HCT116 (cell line): ENCODE measurements at regions not wholly inside any gene's neighbourhood (a gene's known extent, or its start where the extent isn't known, plus 50 kb on each side); places are given as distances from the start of the nearest gene placed in this dataset.

ENCODE experiments used
- ATAC-seq: fragments of 200-7000 bp; cut with Tn5 transposase; 2 replicates; pipeline ENCODE4 v1.9.1; 2020; ENCODE audit warnings: mild to moderate bottlenecking, moderate library complexity
- BruUV-seq: library from RNA; stranded (reverse); fragments of 400-500 nt; replicated peaks from 2 replicates; lab custom pipeline; 2021; lab: Mats Ljungman, UMichigan
- CTCF ChIA-PET: fragments of 300-600 bp; sonication (Branson Sonifier 250); formaldehyde crosslinking; loops from one replicate; lab custom pipeline; 2021; ENCODE audit warnings: antibody characterized with exemption; lab: Charles Lee
- POLR2A ChIA-PET: fragments of 300-600, 350-600 bp; sonication (Branson Sonifier 250); formaldehyde crosslinking; loops from one replicate; lab custom pipeline; 2021; ENCODE audit warnings: antibody characterized with exemption; lab: Charles Lee
- RAD21 ChIA-PET, 2 experiments: fragments of 300-600 bp; sonication (Branson Sonifier 250); formaldehyde crosslinking; loops; one replicate each; lab custom pipeline; 2023; ENCODE audit warnings: low total read pairs in 2 of 2; ENCODE audit not compliant: uncharacterized antibody in 2 of 2, unreplicated experiment in 2 of 2, low non-redundant PET in 1 of 2; lab: Charles Lee
- DNase-seq: peaks from one replicate; pipeline ENCODE4 v3.0.0-alpha.2; 2010; ENCODE audit warnings: low read depth, low spot score
- H2AFZ ChIP-seq: fragments of 200-600 bp; shearing (Covaris generic), sonication (generic); 2 replicates; pipeline ENCODE4 v1.6.1; 2017; ENCODE audit warnings: low read depth, mixed run types, mixed read lengths, antibody characterized with exemption, low read length; ENCODE audit not compliant: poor library complexity, severe bottlenecking
- H3K27ac ChIP-seq: 2 replicates; pipeline ENCODE4 v1.5.1; 2012; ENCODE audit warnings: low read depth, low read length
- H3K27me3 ChIP-seq: fragments of 200-600 bp; sonication (generic); 2 replicates; pipeline ENCODE4 v1.6.1; 2016; ENCODE audit warnings: mixed run types, low read length, mixed read lengths; ENCODE audit not compliant: insufficient read depth
- H3K36me3 ChIP-seq, 2 experiments: fragments of 200-500 bp in 1 of 2; fragments of 200-600 bp in 1 of 2; sonication (Bioruptor generic) in 1 of 2; sonication (generic) in 1 of 2; 2 replicates each; pipeline versions ENCODE4 v1.5.1 to v1.6.1; 2014 to 2016; ENCODE audit warnings: low read length in 2 of 2, inconsistent platforms in 1 of 2, mixed read lengths in 1 of 2, mixed run types in 1 of 2; ENCODE audit not compliant: insufficient read depth in 2 of 2, control insufficient read depth in 1 of 2
- H3K4me1 ChIP-seq, 2 experiments: fragments of 200-600 bp in 1 of 2; sonication (generic) in 1 of 2; 2 replicates each; pipeline versions ENCODE4 v1.5.1 to v1.6.1; 2012 to 2017; ENCODE audit warnings: low read length in 2 of 2, inconsistent platforms in 1 of 2, mild to moderate bottlenecking in 1 of 2, mixed read lengths in 1 of 2, mixed run types in 1 of 2, moderate library complexity in 1 of 2; ENCODE audit not compliant: insufficient read depth in 2 of 2, control insufficient read depth in 1 of 2
- H3K4me2 ChIP-seq: fragments of 200-600 bp; sonication (generic); 2 replicates; pipeline ENCODE4 v1.6.1; 2017; ENCODE audit warnings: mixed run types, low read length, mixed read lengths
- H3K4me3 ChIP-seq, 2 experiments: fragments of 200-600 bp in 1 of 2; sonication (generic) in 1 of 2; replicated peaks in 1 of 2; 2 replicates each; pipeline ENCODE4 v1.5.1; 2011 to 2016; ENCODE audit warnings: low read length in 2 of 2, control low read depth in 1 of 2, low read depth in 1 of 2, mild to moderate bottlenecking in 1 of 2, mixed read lengths in 1 of 2, mixed run types in 1 of 2
- H3K79me2 ChIP-seq: fragments of 200-600 bp; sonication (generic); 2 replicates; pipeline ENCODE4 v1.6.1; 2017; ENCODE audit warnings: mild to moderate bottlenecking, mixed run types, low read length, moderate library complexity, mixed read lengths; ENCODE audit not compliant: insufficient read depth
- H3K9ac ChIP-seq: fragments of 200-600 bp; sonication (generic); 2 replicates; pipeline ENCODE4 v1.6.1; 2016; ENCODE audit warnings: low read length, mixed read lengths
- H3K9me2 ChIP-seq: fragments of 200-600 bp; sonication (generic), shearing (Covaris generic); 2 replicates; pipeline ENCODE4 v1.6.1; 2017; ENCODE audit warnings: mixed run types, mild to moderate bottlenecking, moderate library complexity; ENCODE audit not compliant: insufficient read depth
- H3K9me3 ChIP-seq, 2 experiments: fragments of 200-500 bp in 1 of 2; fragments of 200-600 bp in 1 of 2; sonication (Bioruptor generic) in 1 of 2; sonication (generic) in 1 of 2; 2 replicates each; pipeline ENCODE4 v1.6.1; 2014 to 2017; ENCODE audit warnings: low read length in 2 of 2, mixed read lengths in 2 of 2, inconsistent platforms in 1 of 2, low read depth in 1 of 2, mild to moderate bottlenecking in 1 of 2, mixed run types in 1 of 2, moderate library complexity in 1 of 2; ENCODE audit not compliant: control insufficient read depth in 1 of 2, insufficient read depth in 1 of 2
- H4K20me1 ChIP-seq: fragments of 200-600 bp; sonication (generic), shearing (Covaris generic); 2 replicates; pipeline ENCODE4 v1.6.1; 2017; ENCODE audit warnings: mixed run types, mild to moderate bottlenecking, moderate library complexity; ENCODE audit not compliant: insufficient read depth
- ATF3 ChIP-seq: IDR thresholded peaks from 2 replicates; pipeline ENCODE4 v1.6.1; 2012
- CEBPB ChIP-seq: IDR thresholded peaks from 2 replicates; pipeline ENCODE4 v1.6.1; 2012; ENCODE audit warnings: low read depth
- CTCF ChIP-seq, 3 experiments: fragments of 200-600 bp in 1 of 3; sonication (generic) in 1 of 3; IDR thresholded peaks in 2 of 3; conservative IDR thresholded peaks in 1 of 3; 2 replicates each; pipeline ENCODE4 v1.5.1; 2012 to 2017; ENCODE audit warnings: low read depth in 2 of 3, low read length in 2 of 3, antibody characterized with exemption in 1 of 3, borderline replicate concordance in 1 of 3, control low read depth in 1 of 3, mild to moderate bottlenecking in 1 of 3, mixed read lengths in 1 of 3, mixed run types in 1 of 3, moderate library complexity in 1 of 3; ENCODE audit not compliant: insufficient read depth in 1 of 3
- EGR1 ChIP-seq: IDR thresholded peaks from 2 replicates; pipeline ENCODE4 v1.6.1; 2012; ENCODE audit warnings: low read depth
- ELF1 ChIP-seq: IDR thresholded peaks from 2 replicates; pipeline ENCODE4 v1.6.1; 2012; ENCODE audit warnings: low read depth, borderline replicate concordance
- EZH2 ChIP-seq: fragments of 200-600 bp; sonication (generic); IDR thresholded peaks from 2 replicates; pipeline ENCODE4 v1.6.1; 2017; ENCODE audit warnings: antibody characterized with exemption, mixed run types
- EZH2phosphoT487 ChIP-seq: fragments of 200-600 bp; IDR thresholded peaks from 2 replicates; pipeline ENCODE4 v1.6.1; 2018; ENCODE audit warnings: antibody characterized with exemption, borderline replicate concordance
- JUND ChIP-seq: IDR thresholded peaks from 2 replicates; pipeline ENCODE4 v1.6.1; 2012
- RAD21 ChIP-seq: IDR thresholded peaks from 2 replicates; pipeline ENCODE4 v1.6.1; 2012; ENCODE audit warnings: low read depth, mild to moderate bottlenecking
- SRF ChIP-seq: IDR thresholded peaks from 2 replicates; pipeline ENCODE4 v1.6.1; 2012; ENCODE audit warnings: low read depth
- ZBTB33 ChIP-seq: IDR thresholded peaks from 2 replicates; pipeline ENCODE4 v1.6.1; 2011; ENCODE audit warnings: mild to moderate bottlenecking, low read length, moderate library complexity; ENCODE audit not compliant: insufficient replicate concordance; ENCODE audit errors: extremely low read depth
- ZNF274 ChIP-seq: fragments of 200-500 bp; sonication (Bioruptor generic); IDR thresholded peaks from 2 replicates; pipeline ENCODE4 v1.6.1; 2014; ENCODE audit warnings: mild to moderate bottlenecking, low read depth, low read length, inconsistent platforms
- intact Hi-C: fragments of 100-400 bp; cut with micrococcal nuclease; formaldehyde crosslinking; loops from 2 replicates; pipeline ENCODE4 v1.10.0; 2022

GRCh38 chr2:238515377-238515776, 88.7 kb downstream of the ASB1 start:
- ChIA-PET RAD21 (interaction anchor here in 1 of 2 experiments (0.7 kb wide), 1 partner anchor 73 kb away, joined by 3 read pairs; no protein-coding TSS in a partner anchor), CTCF (interaction anchor here (1.4 kb wide), 1 partner anchor 270 kb away, joined by 4 read pairs; no protein-coding TSS in a partner anchor), POLR2A (no interaction called here)
- Histone ChIP-seq H3K27me3 (no peaks in the 10 kb centered on the region), H3K9me3 (peaks cover 4 to 9% of the 10 kb centered on the region in 2 experiments; a peak in 1 of 4 replicates), H4K20me1 (no peaks in the 10 kb centered on the region), H3K4me3 (no peak overlapping the region), H3K9me2 (no peaks in the 10 kb centered on the region), H3K27ac (no peak overlapping the region), H2AFZ (no peak overlapping the region), H3K9ac (no peak overlapping the region), H3K36me3 (no peaks in the 10 kb centered on the region), H3K79me2 (no peaks in the 10 kb centered on the region), H3K4me2 (no peak overlapping the region), H3K4me1 (no peaks in the 10 kb centered on the region)
- ATAC-seq (no peak), DNase-seq (no peak)
- no TSS peak for BruUV-seq
- intact Hi-C loops = no loop called here
- TF ChIP-seq EGR1 = no peak
- no peak for TF ChIP-seq CTCF (IDR thresholded peaks at IDR 0.05 in 2 of 3, conservative IDR thresholded peaks at IDR 0.05 in 1 of 3; ENCODE audit: borderline replicate concordance in 1 of 3, insufficient read depth in 1 of 3, low read depth in 2 of 3, low read length in 2 of 3)
- no peak for TF ChIP-seq ZNF274
- no peak for TF ChIP-seq RAD21
- no peak for TF ChIP-seq SRF
- no peak for TF ChIP-seq ATF3
- no peak for TF ChIP-seq ZBTB33
- TF ChIP-seq EZH2 = no peak
- no peak for TF ChIP-seq ELF1
- TF ChIP-seq CEBPB = no peak
- no peak for TF ChIP-seq EZH2phosphoT487
- TF ChIP-seq JUND = no peak
